ENCODE measurements at regions not wholly inside any gene's neighbourhood (a gene's known extent, or its start where the extent isn't known, plus 50 kb on each side); places are given as distances from the start of the nearest gene placed in this dataset.

- BruUV-seq (replicated peaks), result no TSS peak
- H3K9me3 ChIP-seq (ENCODE audit: low read depth, low read length, poor library complexity, severe bottlenecking), result no peaks in the 10 kb centered on the region
- no peaks in the 10 kb centered on the region for H3K4me1 ChIP-seq (ENCODE audit: insufficient read depth, low read length, poor library complexity, severe bottlenecking)
- DNase-seq (ENCODE audit: low spot score), result no peak
- intact Hi-C loops (cut with micrococcal nuclease; ENCODE audit: unreplicated experiment), result no loop called here
- no peaks in the 10 kb centered on the region for H3K36me3 ChIP-seq (ENCODE audit: insufficient read depth, low read length, poor library complexity, severe bottlenecking)
- H3K27me3 ChIP-seq (replicated peaks; ENCODE audit: insufficient read depth, low read depth, low read length, poor library complexity), result peaks cover 30% of the 10 kb centered on the region
- no peak overlapping the region for H3K4me3 ChIP-seq (ENCODE audit: low read depth, low read length, poor library complexity, severe bottlenecking)
- TF ChIP-seq, protein P1, sequence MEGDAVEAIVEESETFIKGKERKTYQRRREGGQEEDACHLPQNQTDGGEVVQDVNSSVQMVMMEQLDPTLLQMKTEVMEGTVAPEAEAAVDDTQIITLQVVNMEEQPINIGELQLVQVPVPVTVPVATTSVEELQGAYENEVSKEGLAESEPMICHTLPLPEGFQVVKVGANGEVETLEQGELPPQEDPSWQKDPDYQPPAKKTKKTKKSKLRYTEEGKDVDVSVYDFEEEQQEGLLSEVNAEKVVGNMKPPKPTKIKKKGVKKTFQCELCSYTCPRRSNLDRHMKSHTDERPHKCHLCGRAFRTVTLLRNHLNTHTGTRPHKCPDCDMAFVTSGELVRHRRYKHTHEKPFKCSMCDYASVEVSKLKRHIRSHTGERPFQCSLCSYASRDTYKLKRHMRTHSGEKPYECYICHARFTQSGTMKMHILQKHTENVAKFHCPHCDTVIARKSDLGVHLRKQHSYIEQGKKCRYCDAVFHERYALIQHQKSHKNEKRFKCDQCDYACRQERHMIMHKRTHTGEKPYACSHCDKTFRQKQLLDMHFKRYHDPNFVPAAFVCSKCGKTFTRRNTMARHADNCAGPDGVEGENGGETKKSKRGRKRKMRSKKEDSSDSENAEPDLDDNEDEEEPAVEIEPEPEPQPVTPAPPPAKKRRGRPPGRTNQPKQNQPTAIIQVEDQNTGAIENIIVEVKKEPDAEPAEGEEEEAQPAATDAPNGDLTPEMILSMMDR (conservative IDR thresholded peaks at IDR 0.05; ENCODE audit: low read depth, low read length), result no peak
- no peak for TF ChIP-seq EZH2 (IDR thresholded peaks at IDR 0.05; ENCODE audit: borderline replicate concordance, low read depth, low read length, poor library complexity, severe bottlenecking)
- POLR2A ChIA-PET (ENCODE audit: low non-redundant PET), result no interaction called here
- CTCF ChIA-PET, result no interaction called here
- no peak overlapping the region for H3K27ac ChIP-seq (ENCODE audit: low read depth, low read length, poor library complexity, severe bottlenecking)
Measured at GRCh38 chr7:142592664-142593063, 156.6 kb upstream of the PRSS1 start.

- ChIA-PET POLR2A (ENCODE audit: low non-redundant PET) (no interaction called here), CTCF (no interaction called here)
- Histone ChIP-seq H3K4me3 (ENCODE audit: low read depth, low read length, poor library complexity, severe bottlenecking) (no peak overlapping the region), H3K9me3 (ENCODE audit: low read depth, low read length, poor library complexity, severe bottlenecking) (no peaks in the 10 kb centered on the region), H3K4me1 (ENCODE audit: insufficient read depth, low read length, poor library complexity, severe bottlenecking) (no peaks in the 10 kb centered on the region), H3K27ac (ENCODE audit: low read depth, low read length, poor library complexity, severe bottlenecking) (no peak overlapping the region), H3K36me3 (ENCODE audit: insufficient read depth, low read length, poor library complexity, severe bottlenecking) (no peaks in the 10 kb centered on the region), H3K27me3 (replicated peaks; ENCODE audit: insufficient read depth, low read depth, low read length, poor library complexity) (peaks cover 26% of the 10 kb centered on the region)
- no TSS peak for BruUV-seq (replicated peaks)
- TF ChIP-seq, protein P1 (conservative IDR thresholded peaks at IDR 0.05; ENCODE audit: low read depth, low read length), result no peak
- TF ChIP-seq EZH2 (IDR thresholded peaks at IDR 0.05; ENCODE audit: borderline replicate concordance, low read depth, low read length, poor library complexity, severe bottlenecking), result no peak
- intact Hi-C loops (cut with micrococcal nuclease; ENCODE audit: unreplicated experiment), result no loop called here
- no peak for DNase-seq (ENCODE audit: low spot score)
Measured at GRCh38 chr7:142592231-142592630, 157.0 kb upstream of the PRSS1 start.

GRCh38 chr7:142590830-142591457, 158.3 kb upstream of the PRSS1 start:
- TF ChIP-seq, protein P1 (conservative IDR thresholded peaks at IDR 0.05; ENCODE audit: low read depth, low read length), result no peak
- no peak for TF ChIP-seq EZH2 (IDR thresholded peaks at IDR 0.05; ENCODE audit: borderline replicate concordance, low read depth, low read length, poor library complexity, severe bottlenecking)
- CTCF ChIA-PET, result interaction anchor here (1.4 kb wide), 1 partner anchor 75 kb away, joined by 6 read pairs; no protein-coding TSS in a partner anchor
- H3K27me3 ChIP-seq (replicated peaks; ENCODE audit: insufficient read depth, low read depth, low read length, poor library complexity), result peaks cover 13% of the 10 kb centered on the region
- H3K4me1 ChIP-seq (ENCODE audit: insufficient read depth, low read length, poor library complexity, severe bottlenecking), result no peaks in the 10 kb centered on the region
- no TSS peak for BruUV-seq (replicated peaks)
- no peaks in the 10 kb centered on the region for H3K9me3 ChIP-seq (ENCODE audit: low read depth, low read length, poor library complexity, severe bottlenecking)
- H3K27ac ChIP-seq (ENCODE audit: low read depth, low read length, poor library complexity, severe bottlenecking), result no peak overlapping the region
- H3K36me3 ChIP-seq (ENCODE audit: insufficient read depth, low read length, poor library complexity, severe bottlenecking), result no peaks in the 10 kb centered on the region
- DNase-seq (ENCODE audit: low spot score), result no peak
- POLR2A ChIA-PET (ENCODE audit: low non-redundant PET), result no interaction called here
- H3K4me3 ChIP-seq (ENCODE audit: low read depth, low read length, poor library complexity, severe bottlenecking), result no peak overlapping the region
- intact Hi-C loops (cut with micrococcal nuclease; ENCODE audit: unreplicated experiment), result no loop called here
